Ovary (tissue), 7 donors: ENCODE measurements at regions not wholly inside any gene's neighbourhood (a gene's known extent, or its start where the extent isn't known, plus 50 kb on each side); places are given as distances from the start of the nearest gene placed in this dataset.

ENCODE experiments used
- DNase-seq, 5 donors: peaks; one replicate each; pipeline ENCODE4 v3.0.0-alpha.2; 2019 to 2020
- H3K27ac ChIP-seq, 2 donors: fragments of 200-600 bp; one replicate each; pipeline versions ENCODE4 v1.5.1 to v1.8.0; 2019 to 2022
- H3K27me3 ChIP-seq: fragments of 200-600 bp; one replicate; pipeline ENCODE4 v1.8.0; 2022
- H3K36me3 ChIP-seq: fragments of 200-600 bp; sonication (generic); one replicate; pipeline ENCODE4 v1.5.1; 2019
- H3K4me1 ChIP-seq: one replicate; pipeline ENCODE4 v1.8.1; 2013; ENCODE audit warnings: mild to moderate bottlenecking, moderate library complexity; ENCODE audit not compliant: insufficient read depth
- H3K4me3 ChIP-seq: fragments of 200-600 bp; sonication (generic); one replicate; pipeline ENCODE4 v1.5.1; 2017
- H3K9me3 ChIP-seq, 2 donors: fragments of 200-600 bp in 1 of 2; sonication (generic) in 1 of 2; one replicate each; pipeline versions ENCODE4 v1.5.1 to v1.8.1; 2013 to 2019; ENCODE audit warnings: mild to moderate bottlenecking in 1 of 2, moderate library complexity in 1 of 2
- CTCF ChIP-seq, 3 donors: fragments of 450-650 bp in 2 of 3; fragments of 200-600 bp in 1 of 3; IDR thresholded peaks; one replicate each; pipeline versions ENCODE4 v1.5.1 to v1.8.0; 2016 to 2022; ENCODE audit warnings: antibody characterized with exemption in 3 of 3, mild to moderate bottlenecking in 1 of 3
- EP300 ChIP-seq: sonication (generic); formaldehyde crosslinking; IDR thresholded peaks from one replicate; pipeline ENCODE4 v1.6.1; 2017; ENCODE audit warnings: antibody characterized with exemption
- POLR2A ChIP-seq: fragments of 450-650 bp; IDR thresholded peaks from one replicate; pipeline ENCODE4 v1.6.1; 2017; ENCODE audit warnings: antibody characterized with exemption, mild to moderate bottlenecking, moderate library complexity
- WGBS, 3 donors: extraction: QIAGEN DNeasy Blood & Tissue Kit in 1 of 3; methylation state at CpG; one replicate each; pipeline versions ENCODE4 v1.1.5 to v1.1.7; 2013 to 2017; 5-methylcytosine and 5-hydroxymethylcytosine counted together
- intact Hi-C, 4 donors: fragments of 100-400 bp; cut with DNase I; formaldehyde crosslinking; loops; one replicate each; pipeline versions ENCODE4 v1.11.0 to v1.15.1; 2022 to 2023
- donor health status: DM: no; HTN: no; CAD: no; lungs with moderate emphysema.
- donor health status: DM: no; HTN: no; CAD: no.
- donor health status: Bipolar disorder and iron deficiency.
- donor health status: DM: no; HTN: no; CAD: no.
- donor health status: DM: yes; HTN: yes; CAD: no.

- peaks cover 1% of the 10 kb centered on the region for H3K4me1 ChIP-seq
- peak in 4 of 5 donors; percentile 36 to 52 (median 46) for DNase-seq
- H3K36me3 ChIP-seq = no peaks in the 10 kb centered on the region
- 31 to 44% (median 33%) methylated on average over 9 of the region's 9 CpGs for WGBS, 3 donors
- TF ChIP-seq EP300 (no peak), POLR2A (no peak), CTCF (IDR thresholded peaks at IDR 0.05) (no peak)
- H3K27ac ChIP-seq = peak overlapping the region in 1 of 2 donors; percentile 29
- H3K4me3 ChIP-seq = no peak overlapping the region
- H3K27me3 ChIP-seq = no peaks in the 10 kb centered on the region
- intact Hi-C loops = no loop called here
- no peaks in the 10 kb centered on the region for H3K9me3 ChIP-seq
These were observed 50.4 kb downstream of the RTL9 start for GRCh38 chrX:110408949-110409588.

- Histone ChIP-seq H3K9me3 (no peaks in the 10 kb centered on the region), H3K27me3 (no peaks in the 10 kb centered on the region), H3K27ac (peak overlapping the region in 1 of 2 donors; percentile 11), H3K36me3 (no peaks in the 10 kb centered on the region), H3K4me3 (no peak overlapping the region), H3K4me1 (peaks cover 1% of the 10 kb centered on the region)
- 37 to 52% (median 47%) methylated on average over 6 of the region's 6 CpGs for WGBS, 3 donors
- intact Hi-C loops = loop anchor here in 2 of 4 donors (5.0 to 10.0 kb wide), 3 partner anchors 248 to 495 kb away; no protein-coding TSS in a partner anchor
- DNase-seq = no peak
- TF ChIP-seq POLR2A (no peak), EP300 (no peak), CTCF (IDR thresholded peaks at IDR 0.05) (no peak)
These were observed 51.3 kb downstream of the RTL9 start for GRCh38 chrX:110409925-110410324.

GRCh38 chrX:110410603-110411002 lies 52.0 kb downstream of the RTL9 start:
- no peaks in the 10 kb centered on the region for H3K9me3 ChIP-seq
- no peak for TF ChIP-seq EP300
- TF ChIP-seq CTCF (IDR thresholded peaks at IDR 0.05) = no peak
- TF ChIP-seq POLR2A = no peak
- H3K4me3 ChIP-seq = no peak overlapping the region
- H3K27ac ChIP-seq = no peak overlapping the region
- H3K36me3 ChIP-seq = no peaks in the 10 kb centered on the region
- H3K4me1 ChIP-seq = peaks cover 1% of the 10 kb centered on the region
- no peak for DNase-seq
- no peaks in the 10 kb centered on the region for H3K27me3 ChIP-seq
- WGBS, 3 donors = 20 to 37% (median 30%) methylated on average over 5 of the region's 5 CpGs
- intact Hi-C loops = loop anchor here in 2 of 4 donors (5.0 to 10.0 kb wide), 3 partner anchors 248 to 496 kb away; no protein-coding TSS in a partner anchor

GRCh38 chrX:110412971-110413726 lies 54.5 kb downstream of the RTL9 start:
- WGBS, 3 donors = 14 to 16% (median 15%) methylated on average over 18 of the region's 18 CpGs
- no peaks in the 10 kb centered on the region for H3K36me3 ChIP-seq
- H3K9me3 ChIP-seq = no peaks in the 10 kb centered on the region
- no peak for TF ChIP-seq POLR2A
- TF ChIP-seq CTCF (IDR thresholded peaks at IDR 0.05) = peak; percentile 70 to 76 (median 73)
- H3K27ac ChIP-seq = no peak overlapping the region
- intact Hi-C loops = loop anchor here in 3 of 4 donors (2.0 to 10.0 kb wide), 4 partner anchors 251 to 498 kb away; no protein-coding TSS in a partner anchor
- H3K4me3 ChIP-seq = no peak overlapping the region
- DNase-seq = peak; percentile 64 to 85 (median 79)
- H3K27me3 ChIP-seq = no peaks in the 10 kb centered on the region
- H3K4me1 ChIP-seq = peaks cover 1% of the 10 kb centered on the region
